Upper lobe of left lung (tissue), 4 donors: ENCODE measurements at regions not wholly inside any gene's neighbourhood (a gene's known extent, or its start where the extent isn't known, plus 50 kb on each side); places are given as distances from the start of the nearest gene placed in this dataset.

ENCODE experiments used
- CTCF ChIP-seq, 6 experiments: fragments of 450-650 bp in 4 of 6; fragments of 200-600 bp in 2 of 6; sonication (generic) in 2 of 6; IDR thresholded peaks; one replicate each; pipeline ENCODE4 v1.5.1; 2016 to 2019; ENCODE audit warnings: antibody characterized with exemption in 6 of 6
- EP300 ChIP-seq, 4 donors: sonication (generic); formaldehyde crosslinking; IDR thresholded peaks; one replicate each; pipeline ENCODE4 v1.5.1; 2017; ENCODE audit warnings: antibody characterized with exemption in 4 of 4, control low read depth in 2 of 4
- POLR2AphosphoS5 ChIP-seq, 2 donors: sonication (generic); formaldehyde crosslinking; IDR thresholded peaks; one replicate each; pipeline ENCODE4 v1.5.1; 2017; ENCODE audit warnings: antibody characterized with exemption in 2 of 2

GRCh38 chr5:168156170-168156569 is 135.3 kb upstream of the WWC1 start:
- no peak for TF ChIP-seq EP300 (IDR thresholded peaks at IDR 0.05)
- no peak for TF ChIP-seq CTCF (IDR thresholded peaks at IDR 0.05)
- TF ChIP-seq POLR2AphosphoS5 (IDR thresholded peaks at IDR 0.05), result no peak
